T1000 (cell line): ENCODE measurements at regions not wholly inside any gene's neighbourhood (a gene's known extent, or its start where the extent isn't known, plus 50 kb on each side); places are given as distances from the start of the nearest gene placed in this dataset.

Experiments
- DNase-seq: peaks from one replicate; lab custom pipeline; 2025; ENCODE audit warnings: mixed read lengths; lab: John Stamatoyannopoulos, UW

DNA sequence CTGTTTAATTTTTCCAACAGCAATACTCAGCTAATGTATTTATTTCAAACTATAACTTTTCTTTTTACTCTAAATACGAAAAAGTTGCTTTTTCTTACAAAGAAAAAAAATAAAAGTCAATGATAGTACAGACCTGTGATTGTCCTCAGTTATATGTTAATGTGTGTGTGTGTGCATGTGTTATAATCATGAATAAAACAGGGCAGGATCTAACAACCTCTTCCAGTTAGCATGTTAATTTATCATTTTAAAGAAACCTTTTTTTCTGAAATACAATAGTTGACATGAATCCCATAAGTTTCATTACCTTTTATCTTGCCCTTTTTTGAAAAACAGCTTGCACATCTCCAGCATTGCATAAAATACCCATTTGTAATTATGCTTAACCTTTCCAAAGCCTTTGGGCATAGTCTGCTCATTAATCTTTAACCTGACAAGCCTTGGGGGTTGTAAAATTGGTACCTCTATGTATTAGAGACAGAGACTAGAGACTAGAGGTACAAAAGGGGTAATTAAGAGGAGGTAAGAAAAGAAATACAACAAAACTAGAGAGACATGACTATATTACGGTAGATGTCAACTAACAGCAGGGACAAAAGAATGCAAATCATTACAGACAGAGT, 828.1 kb downstream of the OLFM4 start:
- no peak for DNase-seq

- DNase-seq = no peak
Measured at GRCh38 chr13:53863520-53863919, 834.9 kb downstream of the OLFM4 start.

GRCh38 chr13:53873558-53873957, 844.9 kb downstream of the OLFM4 start:
- no peak for DNase-seq

GRCh38 chr13:53878861-53879260, 850.2 kb downstream of the OLFM4 start:
- no peak for DNase-seq

DNA sequence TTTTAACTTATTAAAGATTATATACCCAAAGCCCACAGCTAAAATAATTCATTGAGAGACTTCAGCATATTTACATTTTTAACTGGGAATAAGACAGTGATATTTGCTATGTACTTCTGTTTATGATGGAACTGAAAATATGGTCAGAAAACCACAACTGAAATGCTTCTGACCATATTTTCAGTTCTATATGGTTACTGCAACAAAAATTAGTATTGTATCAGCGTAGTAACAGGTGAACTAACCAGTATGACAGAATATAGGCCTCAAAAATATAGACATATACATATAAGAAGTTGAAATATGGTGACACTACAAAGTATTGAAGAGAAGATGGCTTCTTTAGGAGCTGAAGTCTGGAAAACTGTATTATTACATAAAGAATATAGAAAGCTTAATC, 857.4 kb downstream of the OLFM4 start:
- no peak for DNase-seq

- no peak for DNase-seq
Measured at GRCh38 chr13:53890696-53891095, 862.1 kb downstream of the OLFM4 start.

DNA sequence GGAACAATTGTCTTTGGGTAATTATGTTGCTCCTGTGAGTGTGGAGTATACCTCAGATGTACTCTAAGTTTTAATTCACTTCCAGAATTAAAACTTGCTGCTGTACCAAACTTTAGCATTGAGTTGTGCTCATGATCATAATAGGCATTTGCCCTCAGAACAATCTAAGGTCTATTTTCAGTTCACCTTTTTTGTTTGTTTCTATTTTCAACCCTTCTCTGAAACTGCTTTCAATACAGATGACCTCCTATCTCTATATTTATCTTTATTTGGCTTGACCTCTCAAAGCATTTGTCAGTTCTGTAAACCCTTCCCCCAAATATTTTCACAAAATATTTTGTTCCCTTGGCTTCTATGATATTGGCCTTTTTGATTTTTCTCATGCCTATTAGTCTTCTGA, 873.0 kb downstream of the OLFM4 start:
- DNase-seq = no peak

DNA sequence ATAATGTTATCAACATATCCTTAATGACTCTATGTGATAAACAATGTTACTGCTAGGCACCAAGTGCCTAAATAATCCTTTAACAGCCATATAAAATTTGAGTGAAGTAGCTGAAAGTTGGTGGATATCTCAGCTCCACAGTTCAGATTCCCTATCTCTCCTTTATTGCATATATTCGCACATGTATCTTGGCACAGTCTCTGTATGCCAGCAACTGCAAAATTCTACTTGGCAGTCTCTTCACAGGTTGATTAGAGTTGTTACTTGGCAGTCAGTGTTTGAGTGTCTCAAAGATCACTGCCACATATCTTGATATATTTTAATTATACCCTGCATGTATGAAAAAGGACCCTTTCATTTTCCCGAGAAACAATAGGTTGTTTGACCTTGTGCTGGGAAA, 879.3 kb downstream of the OLFM4 start:
- DNase-seq = no peak

- no peak for DNase-seq
Measured at GRCh38 chr13:53920916-53921315, 892.3 kb downstream of the OLFM4 start.

DNA sequence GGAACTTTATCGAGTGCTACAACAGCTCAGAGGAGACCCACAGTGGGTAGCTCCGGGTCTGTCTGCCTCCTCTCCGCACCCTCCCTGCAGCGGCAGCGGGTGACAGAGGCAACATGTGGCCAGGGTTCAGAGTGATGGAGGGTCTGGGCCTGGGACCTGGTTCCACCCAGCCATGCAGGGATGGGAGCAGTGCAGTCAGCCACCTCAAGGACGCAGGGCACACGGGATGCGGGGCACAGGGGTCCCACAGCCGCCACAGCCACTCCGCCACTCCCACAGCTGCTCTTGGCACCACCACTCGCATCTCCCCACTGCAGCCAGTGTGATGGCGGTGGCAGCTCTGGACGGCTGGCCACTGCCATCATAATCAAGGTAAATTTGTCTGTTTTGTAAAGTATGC, 892.9 kb downstream of the OLFM4 start:
- no peak for DNase-seq

DNA sequence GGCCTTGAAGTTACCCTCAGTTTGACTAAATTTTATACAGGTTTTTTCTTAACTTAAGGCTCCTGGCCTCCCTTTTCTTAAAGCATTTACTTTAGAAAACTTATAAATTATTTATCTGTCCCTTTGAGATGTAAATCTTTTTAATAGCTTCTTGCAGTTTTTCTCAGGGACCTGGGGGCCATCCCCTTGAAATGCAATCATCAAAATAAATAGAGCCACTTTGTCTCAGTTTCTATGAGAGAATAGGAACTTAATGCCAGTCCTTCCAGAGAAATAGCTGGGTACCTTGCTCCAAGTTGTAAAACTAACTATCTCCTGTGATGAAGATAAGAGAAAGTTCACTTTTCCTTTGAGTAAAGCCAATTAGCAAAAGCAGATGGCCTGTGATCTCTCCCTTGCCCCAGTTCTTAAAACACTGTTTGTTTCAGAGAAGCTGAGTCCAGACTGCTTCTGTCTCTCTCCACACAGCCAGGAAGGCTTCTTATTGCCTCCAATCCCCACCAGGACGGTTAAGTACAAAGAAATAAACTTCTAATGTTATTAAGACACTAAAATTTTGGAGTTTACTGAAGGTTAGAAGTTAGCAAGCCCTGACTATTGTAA, 913.1 kb downstream of the OLFM4 start:
- no peak for DNase-seq

DNA sequence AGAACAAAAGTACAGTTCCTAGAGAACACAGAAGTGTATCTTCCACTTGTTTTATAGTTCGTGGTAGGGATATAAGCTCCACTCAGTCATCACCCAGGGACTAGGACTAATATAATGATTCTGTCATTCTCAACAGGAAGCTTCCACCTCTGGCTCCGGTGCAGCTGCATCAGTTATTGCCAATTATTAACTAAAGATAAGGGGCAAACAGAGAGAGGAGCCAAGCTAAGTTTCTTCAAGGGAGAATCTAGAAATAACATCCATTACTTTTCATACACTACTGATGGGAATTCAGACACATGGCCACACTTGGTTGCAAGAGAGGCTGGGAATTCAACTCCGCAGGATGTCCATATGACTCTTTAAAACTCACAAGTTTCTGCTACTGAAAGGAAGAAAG, 917.9 kb downstream of the OLFM4 start:
- DNase-seq = no peak

DNA sequence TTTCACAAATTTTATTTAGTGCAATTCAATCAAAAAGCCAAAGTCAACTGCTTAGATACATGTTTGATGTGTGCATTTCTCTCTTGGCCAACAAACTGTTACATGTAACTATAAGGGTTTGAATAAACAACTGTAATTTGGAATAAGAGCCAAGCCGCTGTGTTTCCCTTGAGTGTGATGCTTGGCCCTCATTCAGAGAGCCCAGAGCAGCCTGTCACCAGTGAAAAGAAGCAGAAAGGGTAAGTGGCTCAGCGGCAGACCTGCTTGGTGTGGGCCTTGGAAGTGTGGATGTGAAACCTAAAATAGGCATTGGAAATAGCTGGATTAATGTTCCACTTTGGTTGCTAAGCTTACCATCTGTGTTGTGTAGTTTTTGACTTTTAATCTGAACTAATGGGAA, 924.6 kb downstream of the OLFM4 start:
- no peak for DNase-seq
